GM23338 (cell line): ENCODE measurements at regions not wholly inside any gene's neighbourhood (a gene's known extent, or its start where the extent isn't known, plus 50 kb on each side); places are given as distances from the start of the nearest gene placed in this dataset.

Experiments
- CREB1 ChIP-seq: fragments of 250-450 bp; sonication (Bioruptor Pico); IDR thresholded peaks from 2 replicates; pipeline ENCODE4 v1.5.0; 2020; ENCODE audit warnings: low read depth, mild to moderate bottlenecking, moderate library complexity
- EZH2 ChIP-seq: fragments of 200-600 bp; sonication (generic); IDR thresholded peaks from one replicate; pipeline ENCODE4 v1.8.0; 2017; ENCODE audit warnings: antibody characterized with exemption, mild to moderate bottlenecking, low read depth; ENCODE audit not compliant: unreplicated experiment
- EZH2phosphoT487 ChIP-seq: fragments of 200-600 bp; sonication (generic); IDR thresholded peaks from one replicate; pipeline ENCODE4 v1.8.1; 2018; ENCODE audit warnings: antibody characterized with exemption; ENCODE audit not compliant: unreplicated experiment
- JUNB ChIP-seq: IDR thresholded peaks from one replicate; pipeline ENCODE4 v1.6.1; 2016; ENCODE audit warnings: antibody characterized with exemption; ENCODE audit not compliant: unreplicated experiment
- NANOG ChIP-seq: IDR thresholded peaks from 2 replicates; pipeline ENCODE4 v1.6.1; 2016; ENCODE audit warnings: antibody characterized with exemption, borderline replicate concordance
- POLR2AphosphoS5 ChIP-seq: IDR thresholded peaks from 2 replicates; pipeline ENCODE4 v1.6.1; 2016; ENCODE audit warnings: antibody characterized with exemption, low read depth
- ZNF114 ChIP-seq: fragments of 250-450 bp; sonication (Bioruptor Pico); IDR thresholded peaks from 2 replicates; pipeline ENCODE4 v1.5.0; 2020; ENCODE audit warnings: mild to moderate bottlenecking, moderate library complexity
- ZNF331 ChIP-seq: fragments of 250-450 bp; sonication (Bioruptor Pico); IDR thresholded peaks from 2 replicates; pipeline ENCODE4 v1.5.0; 2020; ENCODE audit warnings: low read depth, mild to moderate bottlenecking, moderate library complexity
- TF ChIP-seq, protein P1 (sequence below): IDR thresholded peaks from one replicate; pipeline ENCODE4 v1.6.1; 2018; ENCODE audit warnings: antibody characterized with exemption; ENCODE audit not compliant: unreplicated experiment
- TF ChIP-seq, protein P2 (sequence below), 2 experiments: fragments of 200-600 bp in 1 of 2; sonication (generic) in 1 of 2; conservative IDR thresholded peaks; 2 replicates each; pipeline versions ENCODE4 v1.5.1 to v1.6.1; 2016 to 2017; ENCODE audit warnings: antibody characterized with exemption in 2 of 2, low read depth in 2 of 2, mild to moderate bottlenecking in 2 of 2, moderate library complexity in 1 of 2
- TF ChIP-seq, protein P3 (sequence below): IDR thresholded peaks from 2 replicates; pipeline ENCODE4 v1.6.1; 2016; ENCODE audit warnings: antibody characterized with exemption

DNA sequence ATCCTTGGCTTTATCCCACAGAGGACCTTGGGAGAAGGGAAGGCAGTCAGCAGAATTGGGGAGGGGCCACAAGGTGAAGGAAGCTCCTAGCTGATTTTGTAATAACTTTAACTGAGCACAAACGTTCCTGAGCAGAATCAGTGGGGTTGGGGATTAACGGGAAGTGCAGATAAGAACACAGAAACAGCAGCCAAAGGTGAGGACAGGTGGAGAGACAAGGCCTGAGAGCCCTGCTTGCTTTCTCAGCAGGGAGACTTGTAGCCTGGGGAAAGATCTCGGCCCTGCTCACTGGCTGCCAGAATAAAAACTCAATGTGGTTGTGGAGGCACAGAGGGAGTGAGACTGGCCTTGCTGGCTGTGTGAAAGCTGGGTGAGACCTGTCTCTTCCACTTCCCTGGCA is 265.2 kb upstream of the FAT3 start:
- TF ChIP-seq POLR2AphosphoS5 (no peak), CREB1 (CRISPR knock-in tag) (no peak), JUNB (no peak), EZH2phosphoT487 (no peak), ZNF331 (CRISPR knock-in tag) (no peak), NANOG (no peak), ZNF114 (CRISPR knock-in tag) (no peak), EZH2 (no peak)
- TF ChIP-seq, protein P1, sequence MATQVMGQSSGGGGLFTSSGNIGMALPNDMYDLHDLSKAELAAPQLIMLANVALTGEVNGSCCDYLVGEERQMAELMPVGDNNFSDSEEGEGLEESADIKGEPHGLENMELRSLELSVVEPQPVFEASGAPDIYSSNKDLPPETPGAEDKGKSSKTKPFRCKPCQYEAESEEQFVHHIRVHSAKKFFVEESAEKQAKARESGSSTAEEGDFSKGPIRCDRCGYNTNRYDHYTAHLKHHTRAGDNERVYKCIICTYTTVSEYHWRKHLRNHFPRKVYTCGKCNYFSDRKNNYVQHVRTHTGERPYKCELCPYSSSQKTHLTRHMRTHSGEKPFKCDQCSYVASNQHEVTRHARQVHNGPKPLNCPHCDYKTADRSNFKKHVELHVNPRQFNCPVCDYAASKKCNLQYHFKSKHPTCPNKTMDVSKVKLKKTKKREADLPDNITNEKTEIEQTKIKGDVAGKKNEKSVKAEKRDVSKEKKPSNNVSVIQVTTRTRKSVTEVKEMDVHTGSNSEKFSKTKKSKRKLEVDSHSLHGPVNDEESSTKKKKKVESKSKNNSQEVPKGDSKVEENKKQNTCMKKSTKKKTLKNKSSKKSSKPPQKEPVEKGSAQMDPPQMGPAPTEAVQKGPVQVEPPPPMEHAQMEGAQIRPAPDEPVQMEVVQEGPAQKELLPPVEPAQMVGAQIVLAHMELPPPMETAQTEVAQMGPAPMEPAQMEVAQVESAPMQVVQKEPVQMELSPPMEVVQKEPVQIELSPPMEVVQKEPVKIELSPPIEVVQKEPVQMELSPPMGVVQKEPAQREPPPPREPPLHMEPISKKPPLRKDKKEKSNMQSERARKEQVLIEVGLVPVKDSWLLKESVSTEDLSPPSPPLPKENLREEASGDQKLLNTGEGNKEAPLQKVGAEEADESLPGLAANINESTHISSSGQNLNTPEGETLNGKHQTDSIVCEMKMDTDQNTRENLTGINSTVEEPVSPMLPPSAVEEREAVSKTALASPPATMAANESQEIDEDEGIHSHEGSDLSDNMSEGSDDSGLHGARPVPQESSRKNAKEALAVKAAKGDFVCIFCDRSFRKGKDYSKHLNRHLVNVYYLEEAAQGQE = no peak
- TF ChIP-seq, protein P2, sequence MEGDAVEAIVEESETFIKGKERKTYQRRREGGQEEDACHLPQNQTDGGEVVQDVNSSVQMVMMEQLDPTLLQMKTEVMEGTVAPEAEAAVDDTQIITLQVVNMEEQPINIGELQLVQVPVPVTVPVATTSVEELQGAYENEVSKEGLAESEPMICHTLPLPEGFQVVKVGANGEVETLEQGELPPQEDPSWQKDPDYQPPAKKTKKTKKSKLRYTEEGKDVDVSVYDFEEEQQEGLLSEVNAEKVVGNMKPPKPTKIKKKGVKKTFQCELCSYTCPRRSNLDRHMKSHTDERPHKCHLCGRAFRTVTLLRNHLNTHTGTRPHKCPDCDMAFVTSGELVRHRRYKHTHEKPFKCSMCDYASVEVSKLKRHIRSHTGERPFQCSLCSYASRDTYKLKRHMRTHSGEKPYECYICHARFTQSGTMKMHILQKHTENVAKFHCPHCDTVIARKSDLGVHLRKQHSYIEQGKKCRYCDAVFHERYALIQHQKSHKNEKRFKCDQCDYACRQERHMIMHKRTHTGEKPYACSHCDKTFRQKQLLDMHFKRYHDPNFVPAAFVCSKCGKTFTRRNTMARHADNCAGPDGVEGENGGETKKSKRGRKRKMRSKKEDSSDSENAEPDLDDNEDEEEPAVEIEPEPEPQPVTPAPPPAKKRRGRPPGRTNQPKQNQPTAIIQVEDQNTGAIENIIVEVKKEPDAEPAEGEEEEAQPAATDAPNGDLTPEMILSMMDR (conservative IDR thresholded peaks at IDR 0.05; ENCODE audit: low read depth in 2 of 2) = no peak
- TF ChIP-seq, protein P3, sequence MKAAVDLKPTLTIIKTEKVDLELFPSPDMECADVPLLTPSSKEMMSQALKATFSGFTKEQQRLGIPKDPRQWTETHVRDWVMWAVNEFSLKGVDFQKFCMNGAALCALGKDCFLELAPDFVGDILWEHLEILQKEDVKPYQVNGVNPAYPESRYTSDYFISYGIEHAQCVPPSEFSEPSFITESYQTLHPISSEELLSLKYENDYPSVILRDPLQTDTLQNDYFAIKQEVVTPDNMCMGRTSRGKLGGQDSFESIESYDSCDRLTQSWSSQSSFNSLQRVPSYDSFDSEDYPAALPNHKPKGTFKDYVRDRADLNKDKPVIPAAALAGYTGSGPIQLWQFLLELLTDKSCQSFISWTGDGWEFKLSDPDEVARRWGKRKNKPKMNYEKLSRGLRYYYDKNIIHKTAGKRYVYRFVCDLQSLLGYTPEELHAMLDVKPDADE = no peak
